ENCODE measurements at regions not wholly inside any gene's neighbourhood (a gene's known extent, or its start where the extent isn't known, plus 50 kb on each side); places are given as distances from the start of the nearest gene placed in this dataset.

DNA sequence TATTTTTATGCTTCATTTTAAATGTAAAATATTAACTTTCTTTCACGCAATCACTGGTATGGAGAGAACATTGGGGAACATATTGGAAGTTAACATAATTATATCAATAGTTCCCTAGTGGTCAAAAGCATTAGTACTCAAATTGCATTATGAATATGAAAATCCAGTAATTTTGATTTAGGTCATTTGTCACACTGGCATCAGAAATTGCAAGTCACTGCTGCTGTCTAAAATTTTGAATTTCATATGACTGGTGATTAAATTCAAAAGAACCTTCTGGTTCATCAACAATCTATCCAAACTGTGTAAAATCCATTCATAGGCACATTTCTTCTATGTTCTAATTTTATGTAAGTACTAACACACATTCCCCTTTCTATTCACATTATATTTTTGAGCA is 2235.7 kb upstream of the PCDH20 start:
- no peak for DNase-seq (ENCODE audit: low read depth)

DNA sequence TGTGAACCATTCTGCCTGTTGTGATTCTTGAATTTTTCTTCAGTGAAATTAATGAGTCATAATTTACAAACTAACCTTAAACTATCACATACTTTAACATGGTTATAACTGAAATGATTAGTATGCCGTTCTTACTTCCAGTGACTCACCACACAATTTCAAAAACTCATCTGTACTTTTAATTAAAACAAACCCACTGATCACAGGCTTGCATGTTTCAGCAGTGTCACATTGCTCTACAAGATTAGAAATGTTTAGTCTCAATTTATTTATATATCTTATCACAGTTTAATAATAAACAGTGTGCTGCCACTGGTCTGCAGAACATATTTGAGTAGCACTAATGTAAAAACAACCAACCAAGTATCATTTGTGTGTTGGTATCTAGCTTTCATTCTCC is 2227.9 kb upstream of the PCDH20 start:
- DNase-seq (ENCODE audit: low read depth), result no peak

DNA sequence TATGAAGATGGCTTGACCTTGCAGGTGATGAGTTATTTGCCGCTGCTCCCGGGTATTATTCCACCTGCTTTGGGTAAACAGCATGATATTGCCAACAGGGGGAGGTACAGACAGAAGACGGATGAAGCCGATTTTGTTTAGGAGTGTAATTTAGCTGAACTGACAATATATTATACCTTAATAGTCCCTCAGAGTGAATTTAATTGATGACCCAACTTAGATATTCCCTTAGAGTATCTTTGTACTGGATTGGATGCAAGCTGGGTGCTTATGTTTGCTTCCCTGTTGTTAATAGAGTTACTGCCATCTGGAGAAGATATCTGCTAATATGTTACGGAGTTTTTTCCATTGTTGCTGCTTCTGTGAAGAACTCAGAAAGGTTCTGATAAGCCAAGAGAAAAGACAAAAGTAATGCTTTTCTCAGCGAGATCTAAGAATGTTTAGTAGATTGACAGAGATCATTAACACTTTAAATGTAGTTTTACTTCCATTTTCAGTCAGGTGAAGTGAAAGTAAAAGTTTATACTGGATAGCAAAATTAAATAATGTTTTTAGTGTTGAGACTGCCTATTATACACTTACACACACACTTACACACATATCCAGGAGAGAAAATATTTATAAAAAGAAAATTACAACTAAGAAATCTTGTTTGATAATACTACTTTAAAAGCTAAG is 2220.8 kb upstream of the PCDH20 start:
- no peak for DNase-seq (ENCODE audit: low read depth)

GRCh38 chr13:63632321-63632720 is 2216.7 kb upstream of the PCDH20 start:
- DNase-seq (ENCODE audit: low read depth), result no peak

DNA sequence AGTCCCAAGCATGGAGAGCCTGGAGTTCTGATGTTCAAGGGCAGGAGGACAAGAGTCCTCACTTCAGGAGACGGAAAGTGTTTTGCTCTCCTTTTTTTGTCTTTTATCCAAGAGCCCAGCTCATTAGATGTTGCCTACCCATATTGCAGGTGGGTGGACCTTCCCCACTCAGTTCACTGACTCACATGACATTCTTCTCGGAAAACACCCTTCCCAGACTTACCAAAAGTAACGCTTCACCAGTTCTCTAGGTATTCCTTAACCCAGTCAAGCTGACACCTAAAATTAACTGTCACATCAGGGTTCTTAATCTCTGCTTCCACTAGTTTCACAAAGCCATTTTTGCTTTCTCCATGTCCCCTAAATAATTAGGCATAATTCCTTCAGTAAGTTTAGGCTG is 2215.4 kb upstream of the PCDH20 start:
- no peak for DNase-seq (ENCODE audit: low read depth)

GRCh38 chr13:63629591-63629990 is 2213.9 kb upstream of the PCDH20 start:
- DNase-seq (ENCODE audit: low read depth), result no peak

DNA sequence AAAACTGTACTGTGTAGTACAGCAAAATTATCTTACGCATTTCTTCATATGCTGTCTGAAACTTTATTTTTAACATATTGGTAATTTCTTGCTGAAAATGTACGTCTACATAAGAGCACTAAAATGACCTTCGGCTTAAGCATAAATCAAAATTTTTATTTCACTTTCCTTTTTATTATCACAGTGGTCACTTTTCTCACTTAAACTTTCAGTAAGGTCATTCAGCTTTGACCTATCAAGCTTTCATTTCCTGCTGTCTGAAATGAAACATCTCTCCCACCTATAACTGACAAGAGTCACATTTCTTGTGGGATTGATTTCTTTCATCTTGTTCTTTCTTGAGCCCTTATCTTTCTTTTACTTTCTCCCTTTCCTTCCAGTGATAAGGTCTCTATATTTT is 2212.7 kb upstream of the PCDH20 start:
- DNase-seq (ENCODE audit: low read depth), result no peak

- DNase-seq (ENCODE audit: low read depth), result no peak
These were observed 2210.2 kb upstream of the PCDH20 start for GRCh38 chr13:63625869-63626268.

GRCh38 chr13:63614874-63615612 is 2199.4 kb upstream of the PCDH20 start:
- DNase-seq (ENCODE audit: low read depth), result no peak

- DNase-seq (ENCODE audit: low read depth), result no peak
These were observed 2191.5 kb upstream of the PCDH20 start for GRCh38 chr13:63607153-63607552.

GRCh38 chr13:63605962-63606361 is 2190.3 kb upstream of the PCDH20 start:
- no peak for DNase-seq (ENCODE audit: low read depth)

DNA sequence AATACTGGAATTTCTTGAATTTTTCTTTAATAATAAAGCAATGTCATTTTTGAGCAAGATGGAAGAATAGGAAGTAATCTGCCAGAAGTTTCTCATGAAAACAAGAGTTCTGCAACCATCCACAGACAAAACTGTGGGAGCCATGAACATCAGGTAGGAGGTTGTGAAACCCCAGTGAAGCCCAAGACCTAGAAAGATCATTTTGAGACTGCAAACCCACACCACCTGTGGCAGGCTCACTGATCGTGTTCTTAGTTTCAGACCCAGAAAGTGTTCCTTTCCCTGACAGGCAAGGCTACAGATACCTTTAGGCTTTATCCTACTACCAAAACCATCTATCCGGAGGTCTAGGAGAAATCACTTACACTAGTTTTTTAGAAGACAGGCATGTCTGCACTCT is 2189.8 kb upstream of the PCDH20 start:
- no peak for DNase-seq (ENCODE audit: low read depth)

- DNase-seq (ENCODE audit: low read depth), result no peak
These were observed 2180.2 kb upstream of the PCDH20 start for GRCh38 chr13:63595811-63596210.

DNA sequence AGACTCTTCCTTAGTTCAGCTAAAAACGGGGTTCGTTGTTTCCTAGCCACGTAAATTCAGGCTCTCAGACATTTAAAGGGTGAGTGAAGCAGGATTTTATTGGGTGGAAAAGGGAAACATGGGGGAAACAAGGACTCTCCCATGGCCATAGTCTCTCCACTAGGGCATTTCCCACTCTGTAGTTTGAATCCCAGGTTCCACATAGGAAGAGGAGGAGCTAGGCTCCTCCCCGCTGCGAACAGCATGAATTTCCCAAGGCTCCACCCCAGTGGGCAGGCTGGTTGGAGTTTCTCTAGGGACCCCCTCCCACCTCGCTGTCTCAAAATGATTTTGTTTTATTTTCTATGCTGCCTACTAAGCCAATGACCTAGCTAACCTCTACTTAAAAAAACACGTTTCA is 2170.8 kb upstream of the PCDH20 start:
- no peak for DNase-seq (ENCODE audit: low read depth)

GRCh38 chr13:63578796-63579195 is 2163.1 kb upstream of the PCDH20 start:
- DNase-seq (ENCODE audit: low read depth), result no peak

- no peak for DNase-seq (ENCODE audit: low read depth)
These were observed 2151.4 kb upstream of the PCDH20 start for GRCh38 chr13:63567031-63567430.

DNA sequence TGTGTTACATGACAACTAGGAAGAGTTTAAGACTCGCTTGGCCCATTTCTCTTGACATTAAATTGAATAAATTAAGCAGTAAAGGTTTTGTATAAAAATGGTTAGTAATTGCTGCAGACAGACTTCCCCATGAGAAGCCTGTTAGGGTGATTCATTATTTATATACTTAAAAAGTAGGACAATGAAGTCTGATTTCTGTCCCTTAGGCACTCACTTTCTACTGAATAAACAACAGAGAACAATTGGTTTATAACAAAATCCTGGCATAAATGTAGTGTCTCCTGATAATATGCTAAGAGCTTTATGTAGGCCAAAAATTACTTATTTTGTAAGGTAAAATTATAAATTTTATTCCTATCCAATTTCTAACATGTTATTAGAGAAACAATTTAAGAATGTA is 2138.5 kb upstream of the PCDH20 start:
- DNase-seq (ENCODE audit: low read depth), result no peak

- DNase-seq (ENCODE audit: low read depth), result no peak
These were observed 2136.1 kb upstream of the PCDH20 start for GRCh38 chr13:63551731-63552130.

GRCh38 chr13:63546524-63546923 is 2130.9 kb upstream of the PCDH20 start:
- no peak for DNase-seq (ENCODE audit: low read depth)

- DNase-seq (ENCODE audit: low read depth), result no peak
These were observed 2127.1 kb upstream of the PCDH20 start for GRCh38 chr13:63542770-63543169.

DNA sequence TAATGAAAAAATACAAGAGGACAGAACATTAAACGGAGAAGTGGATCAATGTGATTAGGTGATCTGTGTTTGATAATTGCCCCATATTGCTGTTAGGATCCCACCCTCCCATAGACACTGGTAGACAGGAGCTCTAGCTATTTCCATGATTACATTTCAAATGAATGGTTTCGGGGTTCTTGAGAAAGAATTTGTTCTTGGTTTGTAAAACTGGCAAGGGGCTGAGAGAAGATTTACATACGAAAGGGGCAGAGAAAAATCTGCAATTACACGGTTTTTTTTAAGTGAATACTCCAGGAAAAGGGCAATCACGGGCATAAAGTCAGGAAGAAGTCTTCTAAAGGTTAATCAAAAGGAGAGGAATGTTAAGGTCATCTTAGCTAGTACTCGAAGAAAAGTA is 2125.7 kb upstream of the PCDH20 start:
- DNase-seq (ENCODE audit: low read depth), result no peak

DNA sequence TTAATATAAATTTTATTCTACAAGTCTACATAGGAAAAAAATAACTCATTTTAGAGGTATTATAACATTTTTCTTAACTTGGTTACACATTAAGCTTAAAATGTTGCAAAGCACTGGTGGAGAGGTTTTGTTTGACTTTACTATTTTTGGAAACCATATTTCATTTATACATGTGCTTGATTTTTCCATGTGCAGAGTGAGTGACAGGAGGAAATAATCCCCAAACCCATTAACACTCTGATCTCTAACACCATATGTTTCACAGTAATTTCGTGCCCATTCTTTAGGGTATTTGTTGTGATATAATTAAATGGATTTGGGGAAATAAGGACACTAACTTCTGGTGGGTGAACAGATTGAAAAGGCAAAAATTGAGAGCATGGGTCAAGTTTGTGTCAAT is 2124.4 kb upstream of the PCDH20 start:
- DNase-seq (ENCODE audit: low read depth), result no peak

DNA sequence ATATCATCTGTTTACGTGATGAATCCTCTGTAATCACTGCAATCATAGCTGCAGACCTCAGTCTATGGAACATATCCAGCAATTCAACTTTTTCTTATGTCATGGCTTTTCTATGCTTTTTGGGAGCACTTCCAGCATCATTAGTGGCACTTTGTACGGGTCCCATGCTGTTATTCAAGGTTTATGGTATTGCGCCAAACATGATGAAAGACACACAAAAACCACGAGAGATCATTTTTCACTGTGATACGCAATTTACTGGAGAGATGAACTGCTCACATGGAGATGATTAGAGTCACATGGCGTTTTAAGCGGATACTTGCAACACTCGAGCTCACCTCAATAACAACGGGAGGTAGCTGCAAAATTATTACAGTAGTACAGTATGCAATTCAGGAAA is 2101.7 kb upstream of the PCDH20 start:
- peak; percentile 80 for DNase-seq (ENCODE audit: low read depth)

GRCh38 chr13:63516124-63516523 is 2100.5 kb upstream of the PCDH20 start:
- no peak for DNase-seq (ENCODE audit: low read depth)
